DND-41 (cell line): ENCODE measurements at regions not wholly inside any gene's neighbourhood (a gene's known extent, or its start where the extent isn't known, plus 50 kb on each side); places are given as distances from the start of the nearest gene placed in this dataset.

ENCODE experiments used
- ATAC-seq: fragments of 200-7000 bp; cut with Tn5 transposase; 3 replicates; pipeline ENCODE4 v1.9.1; 2021; ENCODE audit warnings: low read depth; ENCODE audit not compliant: insufficient read depth
- DNase-seq: peaks from one replicate; pipeline ENCODE4 v3.0.0-alpha.2; 2020
- H2AFZ ChIP-seq: 2 replicates; pipeline ENCODE4 v1.6.0; 2012; ENCODE audit warnings: low read depth, low read length
- H3K27ac ChIP-seq: 2 replicates; pipeline ENCODE4 v1.5.1; 2012; ENCODE audit warnings: low read length, inconsistent platforms
- H3K27me3 ChIP-seq: fragments of 200-600 bp; sonication (generic); 2 replicates; pipeline ENCODE4 v1.6.0; 2012; ENCODE audit warnings: low read length, mild to moderate bottlenecking, inconsistent platforms; ENCODE audit not compliant: insufficient read depth, poor library complexity
- H3K36me3 ChIP-seq: 2 replicates; pipeline ENCODE4 v1.5.1; 2012; ENCODE audit warnings: low read length, inconsistent platforms; ENCODE audit not compliant: insufficient read depth
- H3K4me1 ChIP-seq: 2 replicates; pipeline ENCODE4 v1.5.1; 2012; ENCODE audit warnings: mild to moderate bottlenecking, low read length; ENCODE audit not compliant: insufficient read depth
- H3K4me2 ChIP-seq: 2 replicates; pipeline ENCODE4 v1.6.0; 2012; ENCODE audit warnings: mild to moderate bottlenecking, moderate library complexity, low read length, inconsistent platforms; ENCODE audit not compliant: insufficient read depth
- H3K4me3 ChIP-seq, 2 experiments: fragments of 200-600 bp in 1 of 2; shearing (Covaris generic) in 1 of 2; 2 replicates each; pipeline ENCODE4 v1.5.1; 2012 to 2016; ENCODE audit warnings: inconsistent platforms in 2 of 2, low read length in 2 of 2, mild to moderate bottlenecking in 2 of 2, low read depth in 1 of 2, moderate library complexity in 1 of 2
- H3K79me2 ChIP-seq: 2 replicates; pipeline ENCODE4 v1.6.0; 2012; ENCODE audit warnings: low read length, inconsistent platforms; ENCODE audit not compliant: insufficient read depth
- H3K9ac ChIP-seq: 2 replicates; pipeline ENCODE4 v1.6.0; 2012; ENCODE audit warnings: low read depth, mild to moderate bottlenecking, inconsistent platforms, low read length, moderate library complexity
- H3K9me3 ChIP-seq: 2 replicates; pipeline ENCODE4 v1.5.1; 2012; ENCODE audit warnings: low read length, moderate library complexity, mild to moderate bottlenecking, inconsistent platforms; ENCODE audit not compliant: insufficient read depth, severe bottlenecking
- H4K20me1 ChIP-seq: 2 replicates; pipeline ENCODE4 v1.6.0; 2012; ENCODE audit warnings: low read length; ENCODE audit not compliant: insufficient read depth
- CTCF ChIP-seq: IDR thresholded peaks from 2 replicates; pipeline ENCODE4 v1.5.1; 2012; ENCODE audit warnings: borderline replicate concordance, low read length, moderate library complexity, mild to moderate bottlenecking; ENCODE audit not compliant: poor library complexity, severe bottlenecking; ENCODE audit errors: extremely low read depth
- EZH2 ChIP-seq: IDR thresholded peaks from 3 replicates; pipeline ENCODE4 v1.6.1; 2012; ENCODE audit warnings: borderline replicate concordance, low read depth, mild to moderate bottlenecking, moderate library complexity, low read length, inconsistent platforms; ENCODE audit not compliant: severe bottlenecking

- H4K20me1 ChIP-seq, result no peaks in the 10 kb centered on the region
- H3K4me2 ChIP-seq, result no peak overlapping the region
- H3K36me3 ChIP-seq, result no peaks in the 10 kb centered on the region
- no peaks in the 10 kb centered on the region for H3K9me3 ChIP-seq
- ATAC-seq (no peak), DNase-seq (no peak)
- H3K9ac ChIP-seq, result no peak overlapping the region
- no peaks in the 10 kb centered on the region for H3K4me1 ChIP-seq
- no peak overlapping the region for H2AFZ ChIP-seq
- H3K79me2 ChIP-seq, result no peaks in the 10 kb centered on the region
- H3K4me3 ChIP-seq, result no peak overlapping the region
- H3K27ac ChIP-seq, result no peak overlapping the region
- TF ChIP-seq CTCF, result no peak
- no peak for TF ChIP-seq EZH2
- H3K27me3 ChIP-seq, result no peaks in the 10 kb centered on the region
Observed at GRCh38 chr20:24297993-24298392, 171.4 kb upstream of the SYNDIG1 start.

DNA sequence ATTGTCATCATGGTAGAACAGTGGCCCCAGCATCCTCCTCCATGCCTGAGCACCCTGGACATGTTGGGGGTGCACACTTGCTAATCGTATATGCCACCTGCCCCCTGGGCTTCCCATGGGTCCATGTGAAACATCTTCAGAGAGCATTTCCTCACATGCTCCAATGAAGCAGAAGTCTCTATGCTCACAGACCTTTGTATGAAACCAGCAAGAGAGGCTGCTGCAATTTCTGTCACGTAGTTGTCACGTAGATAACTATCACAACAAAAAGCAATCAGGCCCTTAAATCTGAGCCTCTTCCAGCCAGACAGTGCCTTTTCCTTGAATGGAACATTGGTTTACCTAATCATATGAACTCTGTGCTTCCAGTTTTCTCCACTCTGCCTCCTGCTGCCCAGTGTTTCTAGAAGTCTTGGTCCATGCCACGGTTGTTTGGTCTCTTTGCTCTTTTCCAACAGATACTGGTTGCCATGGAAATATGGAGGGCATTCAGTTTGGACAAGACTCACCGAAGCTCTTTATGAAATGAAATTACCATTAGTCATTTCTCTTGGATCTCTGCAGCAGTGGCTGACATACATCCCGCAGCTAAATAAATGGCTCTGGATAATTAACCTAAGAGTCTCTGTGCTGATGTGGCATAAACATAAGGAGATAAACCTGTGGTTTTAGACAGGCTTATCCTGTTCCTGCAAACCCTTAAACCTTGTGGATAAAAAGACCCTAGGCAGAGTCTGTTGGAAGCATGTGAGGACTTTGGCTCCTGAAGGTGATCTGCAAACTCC is 172.8 kb upstream of the SYNDIG1 start:
- no peak for TF ChIP-seq CTCF
- TF ChIP-seq EZH2, result no peak
- no peak for DNase-seq
- H3K27ac ChIP-seq, result no peak overlapping the region
- no peak overlapping the region for H3K9ac ChIP-seq
- no peaks in the 10 kb centered on the region for H3K9me3 ChIP-seq
- H3K4me3 ChIP-seq, result no peak overlapping the region
- no peaks in the 10 kb centered on the region for H3K79me2 ChIP-seq
- no peaks in the 10 kb centered on the region for H4K20me1 ChIP-seq
- H3K27me3 ChIP-seq, result no peaks in the 10 kb centered on the region
- no peak overlapping the region for H3K4me2 ChIP-seq
- no peak overlapping the region for H2AFZ ChIP-seq
- H3K36me3 ChIP-seq, result no peaks in the 10 kb centered on the region
- no peak for ATAC-seq
- peaks cover 4% of the 10 kb centered on the region for H3K4me1 ChIP-seq

GRCh38 chr20:24291014-24291413 is 178.4 kb upstream of the SYNDIG1 start:
- ATAC-seq (no peak), DNase-seq (peak; percentile 36)
- H3K79me2 ChIP-seq, result no peaks in the 10 kb centered on the region
- no peaks in the 10 kb centered on the region for H3K36me3 ChIP-seq
- peak overlapping the region; percentile 57 for H3K9ac ChIP-seq
- TF ChIP-seq EZH2, result no peak
- TF ChIP-seq CTCF, result peak; percentile 61
- H3K4me2 ChIP-seq, result no peak overlapping the region
- H3K27me3 ChIP-seq, result no peaks in the 10 kb centered on the region
- peak overlapping the region; percentile 40 for H2AFZ ChIP-seq
- H4K20me1 ChIP-seq, result no peaks in the 10 kb centered on the region
- H3K4me3 ChIP-seq, result peak overlapping the region in 1 of 2 experiments; percentile 24; a peak in 1 of 4 replicates
- no peaks in the 10 kb centered on the region for H3K9me3 ChIP-seq
- peak overlapping the region; percentile 95 for H3K27ac ChIP-seq
- H3K4me1 ChIP-seq, result peaks cover 38% of the 10 kb centered on the region
